Endothelial cell of umbilical vein (primary cell): ENCODE measurements at regions not wholly inside any gene's neighbourhood (a gene's known extent, or its start where the extent isn't known, plus 50 kb on each side); places are given as distances from the start of the nearest gene placed in this dataset.

ENCODE experiments used
- CTCF ChIP-seq, 2 donors: IDR thresholded peaks; 1 replicate in 1 of 2; 2 replicates in 1 of 2; pipeline ENCODE4 v1.5.1; 2011; ENCODE audit warnings: low read length in 2 of 2, mild to moderate bottlenecking in 2 of 2, moderate library complexity in 2 of 2, control low read depth in 1 of 2, inconsistent platforms in 1 of 2, low read depth in 1 of 2; ENCODE audit not compliant: insufficient read depth in 1 of 2; ENCODE audit errors: extremely low read depth in 1 of 2
- EZH2 ChIP-seq: IDR thresholded peaks from 2 replicates; pipeline ENCODE4 v1.6.1; 2012; ENCODE audit warnings: borderline replicate concordance, low read depth, mild to moderate bottlenecking, moderate library complexity, low read length, inconsistent platforms; ENCODE audit not compliant: severe bottlenecking
- FOS ChIP-seq: IDR thresholded peaks from 2 replicates; pipeline ENCODE4 v1.6.1; 2011; ENCODE audit warnings: mild to moderate bottlenecking, low read length, moderate library complexity, borderline replicate concordance; ENCODE audit not compliant: insufficient read depth
- JUN ChIP-seq: IDR thresholded peaks from 2 replicates; pipeline ENCODE4 v1.6.1; 2011; ENCODE audit warnings: borderline replicate concordance, low read depth; ENCODE audit not compliant: insufficient read length, insufficient read depth
- MYC ChIP-seq: IDR thresholded peaks from one replicate; pipeline ENCODE4 v1.6.1; 2011; ENCODE audit warnings: mild to moderate bottlenecking, low read depth, low read length
- POLR2A ChIP-seq: IDR thresholded peaks from 2 replicates; pipeline ENCODE4 v1.6.1; 2012; ENCODE audit warnings: low read depth, mild to moderate bottlenecking, control low read depth, low read length
- POLR2AphosphoS5 ChIP-seq: IDR thresholded peaks from 2 replicates; pipeline ENCODE4 v1.6.1; 2012; ENCODE audit warnings: low read depth, mild to moderate bottlenecking, control low read depth, low read length, moderate library complexity; ENCODE audit not compliant: insufficient read depth
- TF ChIP-seq, protein P1 (sequence below): IDR thresholded peaks from 2 replicates; pipeline ENCODE4 v1.6.1; 2011; ENCODE audit not compliant: insufficient read depth, insufficient read length

GRCh38 chr12:13780453-13780852 is 200.9 kb downstream of the GRIN2B start:
- no peak for TF ChIP-seq POLR2A
- TF ChIP-seq EZH2: no peak
- no peak for TF ChIP-seq CTCF (IDR thresholded peaks at IDR 0.05; ENCODE audit: extremely low read depth in 1 of 2, insufficient read depth in 1 of 2, low read depth in 1 of 2, low read length in 2 of 2)
- TF ChIP-seq JUN: no peak
- no peak for TF ChIP-seq POLR2AphosphoS5
- TF ChIP-seq, protein P1, sequence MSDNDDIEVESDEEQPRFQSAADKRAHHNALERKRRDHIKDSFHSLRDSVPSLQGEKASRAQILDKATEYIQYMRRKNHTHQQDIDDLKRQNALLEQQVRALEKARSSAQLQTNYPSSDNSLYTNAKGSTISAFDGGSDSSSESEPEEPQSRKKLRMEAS: no peak
- no peak for TF ChIP-seq MYC
- no peak for TF ChIP-seq FOS
